ENCODE measurements at regions not wholly inside any gene's neighbourhood (a gene's known extent, or its start where the extent isn't known, plus 50 kb on each side); places are given as distances from the start of the nearest gene placed in this dataset.

DNA sequence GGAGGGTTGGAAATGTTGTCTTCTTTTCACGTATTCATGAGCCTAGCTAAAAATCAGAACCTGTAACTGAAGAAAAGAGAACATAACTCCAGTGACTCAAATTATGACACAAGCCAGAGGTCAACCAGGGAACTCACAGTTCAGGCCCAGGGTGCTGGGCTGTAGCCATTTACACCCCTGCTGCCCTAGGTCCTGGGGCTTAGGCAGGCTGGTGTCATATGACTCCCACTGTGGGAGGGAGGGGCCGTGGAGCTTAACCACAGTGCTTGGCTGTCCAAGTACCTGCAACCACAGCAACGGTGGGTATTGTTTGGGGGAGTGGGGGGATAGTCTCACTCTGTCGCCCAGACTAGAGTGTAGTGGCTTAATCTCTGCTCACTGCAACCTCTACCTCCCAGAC, 71.1 kb upstream of the AMZ2 start:
- Histone ChIP-seq H2BK5ac (ENCODE audit: low read depth, low read length, poor library complexity, severe bottlenecking) (no peak overlapping the region), H3K27ac (ENCODE audit: insufficient read depth, low read length) (no peak overlapping the region), H3K9ac (ENCODE audit: low read depth, low read length) (no peak overlapping the region), H2AK5ac (ENCODE audit: low read depth, low read length) (no peak overlapping the region), H4K5ac (ENCODE audit: low read depth, low read length) (no peak overlapping the region), H2BK20ac (ENCODE audit: low read depth, low read length) (no peak overlapping the region), H3K4ac (ENCODE audit: low read depth, low read length) (no peak overlapping the region), H2BK120ac (ENCODE audit: low read depth, low read length) (no peak overlapping the region), H3K9me1 (ENCODE audit: insufficient read depth, low read length) (no peaks in the 10 kb centered on the region), H3K23ac (ENCODE audit: low read depth, low read length) (no peak overlapping the region), H4K20me1 (ENCODE audit: insufficient read depth, low read length) (no peaks in the 10 kb centered on the region), H3K4me1 (ENCODE audit: control insufficient read depth, insufficient read depth, low read length) (peaks cover 3% of the 10 kb centered on the region; the same call in 1 of the 2 replicates), H3K27me3 (ENCODE audit: control insufficient read depth, insufficient read depth, low read length) (peaks cover 3% of the 10 kb centered on the region; the same call in 1 of the 2 replicates), H3K79me1 (ENCODE audit: low read depth in 1 of 2, low read length in 2 of 2) (no peaks in the 10 kb centered on the region), H3K4me2 (ENCODE audit: low read depth, low read length) (no peak overlapping the region), H2AFZ (replicated peaks; ENCODE audit: low read length, poor library complexity) (peak overlapping the region; percentile 21), H4K91ac (ENCODE audit: insufficient read depth, low read depth, low read length) (no peak overlapping the region), H3K18ac (ENCODE audit: low read depth, low read length) (no peak overlapping the region), H2BK15ac (ENCODE audit: low read depth, low read length) (no peak overlapping the region), H2AK9ac (replicated peaks; ENCODE audit: low read depth, low read length, poor library complexity) (no peak overlapping the region), H4K8ac (ENCODE audit: low read depth in 2 of 2, low read length in 2 of 2) (no peak overlapping the region), H3K56ac (ENCODE audit: extremely low read depth, insufficient read depth, low read length) (no peak overlapping the region), H3K9me3 (ENCODE audit: control insufficient read depth, insufficient read depth, low read length) (no peaks in the 10 kb centered on the region), H3K36me3 (ENCODE audit: control insufficient read depth, insufficient read depth, low read length) (no peaks in the 10 kb centered on the region), H3K4me3 (ENCODE audit: insufficient read depth, low read depth, low read length) (no peak overlapping the region), H3K14ac (replicated peaks; ENCODE audit: low read depth, low read length) (no peak overlapping the region)
- dilution Hi-C loops (cut with HindIII; ENCODE audit: low sequenced_read_pairs, unreplicated experiment): no loop called here
- WGBS, 2 experiments (ENCODE audit: extremely low coverage in 2 of 2, insufficient read length in 1 of 2): no CpG with 5 or more reads among the region's 4 CpGs
- intact Hi-C loops (cut with micrococcal nuclease): loop anchor here (10.0 kb wide), 1 partner anchor 588 kb away; no protein-coding TSS in a partner anchor
- ATAC-seq (ENCODE audit: low read depth): no peak; the same call in 1 of the 2 replicates
- no peak for DNase-seq
- ChIA-PET CTCF (interaction anchor here (0.7 kb wide), 2 partner anchors 13 to 60 kb away, joined by 3 read pairs; no protein-coding TSS in a partner anchor), POLR2A (ENCODE audit: unreplicated experiment) (no interaction called here)
- TF ChIP-seq FOS (IDR thresholded peaks at IDR 0.05; ENCODE audit: low read depth, low read length) (no peak), CHD1 (IDR thresholded peaks at IDR 0.05; ENCODE audit: low read depth, low read length) (no peak), MXI1 (IDR thresholded peaks at IDR 0.05; ENCODE audit: borderline replicate concordance, low read depth, low read length) (no peak), MAFK (IDR thresholded peaks at IDR 0.05; ENCODE audit: low read depth, low read length) (no peak), BHLHE40 (IDR thresholded peaks at IDR 0.05; ENCODE audit: low read depth, low read length) (no peak)
- TF ChIP-seq, protein P1, sequence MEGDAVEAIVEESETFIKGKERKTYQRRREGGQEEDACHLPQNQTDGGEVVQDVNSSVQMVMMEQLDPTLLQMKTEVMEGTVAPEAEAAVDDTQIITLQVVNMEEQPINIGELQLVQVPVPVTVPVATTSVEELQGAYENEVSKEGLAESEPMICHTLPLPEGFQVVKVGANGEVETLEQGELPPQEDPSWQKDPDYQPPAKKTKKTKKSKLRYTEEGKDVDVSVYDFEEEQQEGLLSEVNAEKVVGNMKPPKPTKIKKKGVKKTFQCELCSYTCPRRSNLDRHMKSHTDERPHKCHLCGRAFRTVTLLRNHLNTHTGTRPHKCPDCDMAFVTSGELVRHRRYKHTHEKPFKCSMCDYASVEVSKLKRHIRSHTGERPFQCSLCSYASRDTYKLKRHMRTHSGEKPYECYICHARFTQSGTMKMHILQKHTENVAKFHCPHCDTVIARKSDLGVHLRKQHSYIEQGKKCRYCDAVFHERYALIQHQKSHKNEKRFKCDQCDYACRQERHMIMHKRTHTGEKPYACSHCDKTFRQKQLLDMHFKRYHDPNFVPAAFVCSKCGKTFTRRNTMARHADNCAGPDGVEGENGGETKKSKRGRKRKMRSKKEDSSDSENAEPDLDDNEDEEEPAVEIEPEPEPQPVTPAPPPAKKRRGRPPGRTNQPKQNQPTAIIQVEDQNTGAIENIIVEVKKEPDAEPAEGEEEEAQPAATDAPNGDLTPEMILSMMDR (conservative IDR thresholded peaks at IDR 0.05; ENCODE audit: low read depth, low read length): no peak
- no TSS peak for BruUV-seq (replicated peaks)
- in situ Hi-C loops (cut with MboI; ENCODE audit: low sequenced_read_pairs): no loop called here

All from IMR-90 (cell line).